Keratinocyte (primary cell): ENCODE measurements at regions not wholly inside any gene's neighbourhood (a gene's known extent, or its start where the extent isn't known, plus 50 kb on each side); places are given as distances from the start of the nearest gene placed in this dataset.

Source experiments
- CTCF ChIP-seq, 3 experiments: IDR thresholded peaks in 1 of 3; conservative IDR thresholded peaks in 1 of 3; optimal IDR thresholded peaks in 1 of 3; 2 replicates in 2 of 3; 3 replicates in 1 of 3; pipeline versions ENCODE3 to v1.5.1; 2011; ENCODE audit warnings: low read length in 3 of 3, mild to moderate bottlenecking in 3 of 3, moderate library complexity in 2 of 3, control low read depth in 1 of 3, inconsistent platforms in 1 of 3; ENCODE audit not compliant: insufficient read depth in 2 of 3; ENCODE audit errors: extremely low read depth in 1 of 3
- EZH2 ChIP-seq: IDR thresholded peaks from one replicate; pipeline ENCODE4 v1.6.1; 2012; ENCODE audit warnings: inconsistent platforms, mild to moderate bottlenecking, low read length, moderate library complexity

GRCh38 chr6:137767911-137768690 is 99.0 kb upstream of the TNFAIP3 start:
- TF ChIP-seq CTCF (optimal IDR thresholded peaks at IDR 0.05 in 1 of 3, IDR thresholded peaks at IDR 0.05 in 1 of 3, conservative IDR thresholded peaks at IDR 0.05 in 1 of 3; ENCODE audit: extremely low read depth in 1 of 3, insufficient read depth in 2 of 3, low read length in 3 of 3) (no peak), EZH2 (no peak)
